ENCODE measurements at regions not wholly inside any gene's neighbourhood (a gene's known extent, or its start where the extent isn't known, plus 50 kb on each side); places are given as distances from the start of the nearest gene placed in this dataset.

DNA sequence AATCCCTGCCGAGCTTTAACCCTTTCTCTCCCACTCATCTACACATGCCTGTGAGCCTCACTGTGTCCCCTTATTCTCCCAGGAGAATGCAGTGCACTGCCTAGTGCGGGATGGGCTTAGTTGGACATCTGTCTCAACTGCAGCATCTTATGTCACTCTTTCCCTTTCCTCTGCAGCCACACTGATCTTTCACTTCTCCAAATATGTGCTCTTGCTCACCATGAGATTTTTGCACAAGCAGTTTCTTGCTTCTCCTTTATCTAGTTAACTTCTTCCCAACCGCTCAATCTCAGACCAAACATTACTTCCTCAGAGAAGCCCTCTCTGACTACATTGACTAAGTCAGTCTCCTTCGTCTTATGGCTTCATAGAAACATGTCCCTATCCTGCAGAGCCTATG, 292.3 kb downstream of the KBTBD8 start:
- no peak for DNase-seq

GRCh38 chr3:67291287-67292252, 293.5 kb downstream of the KBTBD8 start:
- no peak for DNase-seq

GRCh38 chr3:67292356-67293121, 294.4 kb downstream of the KBTBD8 start:
- no peak for DNase-seq

GRCh38 chr3:67294341-67294740, 296.2 kb downstream of the KBTBD8 start:
- DNase-seq, result no peak

GRCh38 chr3:67296039-67296892, 298.2 kb downstream of the KBTBD8 start:
- no peak for DNase-seq

DNA sequence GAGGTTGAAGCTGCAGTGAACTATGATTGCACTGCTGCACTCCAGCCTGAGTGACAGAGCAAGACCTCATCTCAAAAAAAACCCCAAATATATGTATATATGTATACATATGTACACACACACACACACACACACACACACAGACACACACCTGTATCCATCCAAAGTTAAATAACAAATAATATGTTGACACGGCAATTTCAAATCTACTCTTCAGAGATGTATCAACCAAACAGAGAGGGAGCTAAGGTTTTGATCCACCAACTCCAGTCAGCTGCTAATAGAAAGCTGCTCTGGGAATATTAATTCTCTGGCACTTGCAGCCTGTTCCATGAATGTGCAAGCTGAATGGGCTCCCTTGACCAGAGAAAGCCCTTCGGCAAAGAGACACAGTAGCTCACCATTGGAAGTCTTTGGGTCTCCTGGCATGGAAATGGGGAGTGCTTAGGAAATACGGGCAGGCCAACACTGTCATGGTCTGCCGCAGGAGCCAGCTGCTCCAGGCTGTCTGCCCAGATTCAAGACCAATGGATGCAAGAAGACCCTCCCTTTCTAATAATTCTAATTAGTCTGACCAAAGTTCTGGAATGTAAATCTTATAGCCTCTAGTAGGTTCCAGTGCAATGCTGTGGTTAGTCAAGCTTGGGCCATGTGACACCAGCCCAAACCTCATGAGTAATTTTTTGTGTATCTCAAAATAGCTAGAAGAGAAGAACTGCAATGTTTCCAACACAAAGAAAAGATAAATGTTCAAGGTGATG, 299.8 kb downstream of the KBTBD8 start:
- DNase-seq, result no peak

GRCh38 chr3:67301556-67301955, 303.4 kb downstream of the KBTBD8 start:
- DNase-seq, result no peak

DNA sequence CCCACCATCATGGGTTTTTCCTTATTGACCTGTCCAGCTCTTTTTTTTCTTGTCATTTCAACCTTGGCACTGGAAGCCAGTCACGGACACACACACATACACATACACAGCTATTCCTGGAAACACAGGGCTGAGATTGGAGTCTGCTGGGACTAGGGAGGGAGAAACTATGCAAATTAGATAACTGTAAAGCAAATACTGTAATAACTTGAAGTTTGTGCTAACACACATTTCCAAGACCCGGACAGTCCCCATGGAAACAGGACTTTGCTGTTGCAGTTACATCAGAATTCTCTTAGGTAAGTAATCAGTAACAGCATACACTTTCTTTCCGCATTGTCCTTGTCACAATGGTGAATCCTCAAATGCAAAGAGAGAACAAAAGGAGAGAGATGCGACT, 304.4 kb downstream of the KBTBD8 start:
- no peak for DNase-seq

DNA sequence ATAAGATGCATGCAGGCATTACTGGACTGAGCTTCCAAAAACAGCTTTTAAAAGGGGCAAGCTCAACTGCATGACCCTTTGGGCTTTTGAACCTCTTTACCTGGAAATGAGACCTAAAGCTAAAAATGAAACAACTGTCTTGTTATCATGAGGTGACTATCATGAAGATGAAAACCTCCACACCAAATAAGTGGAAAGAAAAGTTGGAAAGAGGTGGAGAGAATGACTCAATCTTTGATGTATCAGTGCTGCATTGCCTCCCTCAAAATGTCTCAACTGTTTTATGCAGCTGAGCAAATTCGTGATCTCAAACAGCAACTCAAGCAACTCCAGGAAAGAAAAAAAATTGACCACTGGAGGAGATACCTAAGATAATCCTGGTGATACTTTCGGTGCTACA, 307.1 kb downstream of the KBTBD8 start:
- no peak for DNase-seq

DNA sequence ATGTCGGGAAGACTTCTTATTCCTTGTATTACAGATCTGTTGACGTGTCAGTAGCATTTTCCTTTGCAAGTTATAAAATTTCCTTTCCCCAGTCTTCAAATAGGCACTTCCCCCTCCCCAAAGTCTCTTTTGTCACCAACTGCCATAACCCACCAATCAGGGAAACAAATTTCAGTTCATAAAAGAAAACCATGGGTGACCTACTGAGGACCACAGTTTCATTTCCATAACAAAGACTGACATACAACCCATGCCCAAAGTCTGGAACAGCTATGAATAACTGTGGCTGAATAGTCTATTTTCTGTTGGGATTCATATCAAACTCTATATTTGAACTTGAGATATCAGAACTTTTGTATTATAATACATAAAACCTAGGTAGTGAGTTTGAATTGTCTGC, 307.8 kb downstream of the KBTBD8 start:
- no peak for DNase-seq

- DNase-seq, result no peak
These were observed 313.3 kb downstream of the KBTBD8 start for GRCh38 chr3:67311440-67311839.

DNA sequence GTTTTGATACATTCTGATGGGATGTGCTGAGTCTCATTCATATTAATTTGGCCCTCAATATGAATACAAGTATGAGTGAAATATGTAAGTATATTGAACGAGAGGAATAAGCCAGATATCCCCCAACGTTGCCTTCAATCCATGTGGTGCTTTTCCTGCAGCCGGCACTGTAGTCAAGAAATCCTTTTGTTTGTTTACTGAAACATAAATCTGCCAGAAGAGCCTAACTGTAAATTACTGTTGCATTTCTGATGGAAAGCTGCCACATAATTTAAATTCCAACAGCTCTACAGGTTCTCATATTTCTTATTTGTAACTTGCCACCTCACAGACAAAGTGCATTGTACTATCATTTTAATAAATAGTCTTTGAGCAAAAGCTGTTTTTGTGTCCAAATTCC, 314.0 kb downstream of the KBTBD8 start:
- no peak for DNase-seq

GRCh38 chr3:67318162-67318561, 320.1 kb downstream of the KBTBD8 start:
- DNase-seq, result no peak

DNA sequence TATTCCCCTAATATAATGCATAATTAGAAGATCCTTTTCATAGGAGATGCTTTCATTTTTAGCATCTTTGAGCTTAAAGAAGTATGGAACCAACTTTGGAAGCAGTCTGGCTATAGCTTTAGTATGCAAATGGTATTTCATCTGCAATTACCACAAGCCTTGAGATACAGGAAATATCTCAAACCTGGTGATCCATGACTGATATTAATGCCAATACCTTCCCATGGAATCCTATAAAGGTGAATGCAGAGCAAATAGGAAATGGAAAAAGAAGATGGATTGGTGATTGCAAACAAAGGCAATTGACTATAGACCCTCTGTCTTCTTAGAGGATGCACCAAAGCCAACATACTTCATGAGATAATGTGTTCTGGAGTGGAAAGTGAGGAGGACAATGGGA, 326.4 kb downstream of the KBTBD8 start:
- no peak for DNase-seq
